GM12878 (cell line): ENCODE measurements at regions not wholly inside any gene's neighbourhood (a gene's known extent, or its start where the extent isn't known, plus 50 kb on each side); places are given as distances from the start of the nearest gene placed in this dataset.

ENCODE experiments used
- CBX3 ChIP-seq: fragments of 200-600 bp; sonication (generic); IDR thresholded peaks from 2 replicates; pipeline ENCODE4 v1.6.1; 2016; ENCODE audit warnings: low read depth, borderline replicate concordance
- EP300 ChIP-seq, 2 experiments: fragments of 150-350 bp in 1 of 2; IDR thresholded peaks; 2 replicates each; pipeline ENCODE4 v1.6.1; 2011 to 2012; ENCODE audit warnings: low read depth in 2 of 2, low read length in 2 of 2, borderline replicate concordance in 1 of 2, improper control_type of control experiment in 1 of 2, inconsistent platforms in 1 of 2; ENCODE audit not compliant: control insufficient read depth in 1 of 2
- ESRRA ChIP-seq: IDR thresholded peaks from 2 replicates; pipeline ENCODE4 v1.6.1; 2012; ENCODE audit warnings: mild to moderate bottlenecking, low read length, improper control_type of control experiment
- ETV6 ChIP-seq, 2 experiments: fragments of 450-650 bp in 1 of 2; IDR thresholded peaks in 1 of 2; conservative IDR thresholded peaks in 1 of 2; 2 replicates each; pipeline ENCODE4 v1.6.1; 2014; ENCODE audit warnings: antibody characterized with exemption in 1 of 2, borderline replicate concordance in 1 of 2, low read depth in 1 of 2, mild to moderate bottlenecking in 1 of 2, moderate library complexity in 1 of 2
- IKZF2 ChIP-seq, 2 experiments: fragments of 450-650 bp; IDR thresholded peaks; 2 replicates each; pipeline ENCODE4 v1.6.1; 2017; ENCODE audit warnings: mild to moderate bottlenecking in 2 of 2, moderate library complexity in 2 of 2
- IRF4 ChIP-seq: IDR thresholded peaks from 2 replicates; pipeline ENCODE4 v1.6.1; 2011; ENCODE audit warnings: low read depth, low read length
- KAT2A ChIP-seq: conservative IDR thresholded peaks from 2 replicates; pipeline ENCODE4 v1.6.1; 2011; ENCODE audit warnings: low read depth, low read length; ENCODE audit not compliant: control insufficient read depth
- KLF5 ChIP-seq: fragments of 450-650 bp; IDR thresholded peaks from 2 replicates; pipeline ENCODE4 v1.6.1; 2014; ENCODE audit warnings: mild to moderate bottlenecking; ENCODE audit not compliant: partially characterized antibody
- MEF2A ChIP-seq: IDR thresholded peaks from 2 replicates; pipeline ENCODE4 v1.6.1; 2011; ENCODE audit warnings: low read depth, mild to moderate bottlenecking, low read length, moderate library complexity; ENCODE audit not compliant: insufficient read depth
- MEF2B ChIP-seq: fragments of 450-650 bp; IDR thresholded peaks from 2 replicates; pipeline ENCODE4 v1.6.1; 2018; ENCODE audit warnings: mild to moderate bottlenecking, moderate library complexity; ENCODE audit not compliant: partially characterized antibody, poor library complexity, severe bottlenecking
- MTA3 ChIP-seq: IDR thresholded peaks from 2 replicates; pipeline ENCODE4 v1.6.1; 2012; ENCODE audit warnings: low read length, inconsistent platforms, borderline replicate concordance
- PAX5 ChIP-seq: IDR thresholded peaks from 2 replicates; pipeline ENCODE4 v1.6.1; 2011; ENCODE audit warnings: low read depth, low read length, borderline replicate concordance
- RCOR1 ChIP-seq: conservative IDR thresholded peaks from 2 replicates; pipeline ENCODE4 v1.6.1; 2012; ENCODE audit warnings: low read depth, low read length, improper control_type of control experiment
- RFX5 ChIP-seq: IDR thresholded peaks from 2 replicates; pipeline ENCODE4 v1.6.1; 2011; ENCODE audit warnings: low read depth, low read length, improper control_type of control experiment
- RUNX3 ChIP-seq: IDR thresholded peaks from 2 replicates; pipeline ENCODE4 v1.6.1; 2012; ENCODE audit warnings: low read length, inconsistent platforms
- SPI1 ChIP-seq: IDR thresholded peaks from 2 replicates; pipeline ENCODE4 v1.6.1; 2011; ENCODE audit warnings: low read depth, mild to moderate bottlenecking, low read length, moderate library complexity, borderline replicate concordance; ENCODE audit not compliant: insufficient read depth
- TARDBP ChIP-seq: IDR thresholded peaks from 2 replicates; pipeline ENCODE4 v1.6.1; 2016; ENCODE audit warnings: borderline replicate concordance
- ZNF274 ChIP-seq: IDR thresholded peaks from one replicate; pipeline ENCODE4 v1.8.0; 2011; ENCODE audit not compliant: insufficient read length, insufficient read depth
- ZNF384 ChIP-seq: IDR thresholded peaks from 2 replicates; pipeline ENCODE4 v1.6.1; 2012; ENCODE audit warnings: low read depth, mild to moderate bottlenecking, low read length, improper control_type of control experiment, borderline replicate concordance
- TF ChIP-seq, protein P1 (sequence below): fragments of 450-650 bp; IDR thresholded peaks from 2 replicates; pipeline ENCODE4 v1.6.1; 2016; ENCODE audit warnings: mild to moderate bottlenecking
- TF ChIP-seq, protein P2 (sequence below): fragments of 150-350 bp; IDR thresholded peaks from 2 replicates; pipeline ENCODE4 v1.6.1; 2014; ENCODE audit warnings: mild to moderate bottlenecking, low read depth, low read length

DNA sequence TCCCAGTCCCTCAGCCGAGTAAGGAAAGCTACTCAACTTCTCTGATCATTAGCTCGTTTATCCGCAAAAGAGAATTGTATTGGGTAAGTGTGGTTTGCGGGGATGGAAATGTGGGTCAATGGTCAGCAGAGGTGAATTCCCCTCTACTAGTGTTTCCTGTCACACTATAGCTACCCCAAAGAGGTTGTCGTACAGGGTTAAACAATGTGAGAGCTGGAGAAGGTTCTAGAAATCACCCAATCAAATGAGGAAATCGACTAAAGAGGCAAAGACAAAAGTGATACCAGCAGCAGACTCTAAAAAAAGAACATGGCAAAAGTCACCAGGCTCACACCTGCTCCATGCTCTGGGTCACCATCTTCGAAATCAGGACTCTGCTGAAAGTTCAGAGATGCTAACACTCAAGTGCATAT lies 144.7 kb upstream of the ITGA4 start (continued):
- TF ChIP-seq, protein P1, sequence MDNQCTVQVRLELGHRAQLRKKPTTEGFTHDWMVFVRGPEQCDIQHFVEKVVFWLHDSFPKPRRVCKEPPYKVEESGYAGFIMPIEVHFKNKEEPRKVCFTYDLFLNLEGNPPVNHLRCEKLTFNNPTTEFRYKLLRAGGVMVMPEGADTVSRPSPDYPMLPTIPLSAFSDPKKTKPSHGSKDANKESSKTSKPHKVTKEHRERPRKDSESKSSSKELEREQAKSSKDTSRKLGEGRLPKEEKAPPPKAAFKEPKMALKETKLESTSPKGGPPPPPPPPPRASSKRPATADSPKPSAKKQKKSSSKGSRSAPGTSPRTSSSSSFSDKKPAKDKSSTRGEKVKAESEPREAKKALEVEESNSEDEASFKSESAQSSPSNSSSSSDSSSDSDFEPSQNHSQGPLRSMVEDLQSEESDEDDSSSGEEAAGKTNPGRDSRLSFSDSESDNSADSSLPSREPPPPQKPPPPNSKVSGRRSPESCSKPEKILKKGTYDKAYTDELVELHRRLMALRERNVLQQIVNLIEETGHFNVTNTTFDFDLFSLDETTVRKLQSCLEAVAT, result peak; percentile 96
- TF ChIP-seq PAX5 (peak; percentile 87), TARDBP (no peak), MTA3 (peak; percentile 96), ZNF384 (0 out of 2 replicates have a peak, but pooled peaks have one; percentile 16), RFX5 (peak; percentile 7; the same call in 1 of the 2 replicates), IKZF2 (IDR thresholded peaks at IDR 0.05) (peak; percentile 97), CBX3 (no peak), MEF2B (peak; percentile 78), KLF5 (no peak), ETV6 (conservative IDR thresholded peaks at IDR 0.05 in 1 of 2, IDR thresholded peaks at IDR 0.05 in 1 of 2; ENCODE audit: borderline replicate concordance in 1 of 2, low read depth in 1 of 2) (peak in 1 of 2 experiments; percentile 91; a peak in 2 of 4 replicates), ZNF274 (no peak), IRF4 (0 out of 2 replicates have a peak, but pooled peaks have one; percentile 30), KAT2A (no peak), MEF2A (peak; percentile 86), RCOR1 (0 out of 2 replicates have a peak, but pooled peaks have one; percentile 44), EP300 (IDR thresholded peaks at IDR 0.05; ENCODE audit: borderline replicate concordance in 1 of 2, control insufficient read depth in 1 of 2, low read depth in 2 of 2, low read length in 2 of 2) (peak; percentile 69 to 90; a peak in 3 of 4 replicates), RUNX3 (peak; percentile 100), ESRRA (no peak), SPI1 (0 out of 2 replicates have a peak, but pooled peaks have one; percentile 42)
- TF ChIP-seq, protein P2, sequence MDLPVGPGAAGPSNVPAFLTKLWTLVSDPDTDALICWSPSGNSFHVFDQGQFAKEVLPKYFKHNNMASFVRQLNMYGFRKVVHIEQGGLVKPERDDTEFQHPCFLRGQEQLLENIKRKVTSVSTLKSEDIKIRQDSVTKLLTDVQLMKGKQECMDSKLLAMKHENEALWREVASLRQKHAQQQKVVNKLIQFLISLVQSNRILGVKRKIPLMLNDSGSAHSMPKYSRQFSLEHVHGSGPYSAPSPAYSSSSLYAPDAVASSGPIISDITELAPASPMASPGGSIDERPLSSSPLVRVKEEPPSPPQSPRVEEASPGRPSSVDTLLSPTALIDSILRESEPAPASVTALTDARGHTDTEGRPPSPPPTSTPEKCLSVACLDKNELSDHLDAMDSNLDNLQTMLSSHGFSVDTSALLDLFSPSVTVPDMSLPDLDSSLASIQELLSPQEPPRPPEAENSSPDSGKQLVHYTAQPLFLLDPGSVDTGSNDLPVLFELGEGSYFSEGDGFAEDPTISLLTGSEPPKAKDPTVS, result peak; percentile 98
- TF ChIP-seq, all 136 proteins: peak for 64
